ENCODE measurements at regions not wholly inside any gene's neighbourhood (a gene's known extent, or its start where the extent isn't known, plus 50 kb on each side); places are given as distances from the start of the nearest gene placed in this dataset.

DNA sequence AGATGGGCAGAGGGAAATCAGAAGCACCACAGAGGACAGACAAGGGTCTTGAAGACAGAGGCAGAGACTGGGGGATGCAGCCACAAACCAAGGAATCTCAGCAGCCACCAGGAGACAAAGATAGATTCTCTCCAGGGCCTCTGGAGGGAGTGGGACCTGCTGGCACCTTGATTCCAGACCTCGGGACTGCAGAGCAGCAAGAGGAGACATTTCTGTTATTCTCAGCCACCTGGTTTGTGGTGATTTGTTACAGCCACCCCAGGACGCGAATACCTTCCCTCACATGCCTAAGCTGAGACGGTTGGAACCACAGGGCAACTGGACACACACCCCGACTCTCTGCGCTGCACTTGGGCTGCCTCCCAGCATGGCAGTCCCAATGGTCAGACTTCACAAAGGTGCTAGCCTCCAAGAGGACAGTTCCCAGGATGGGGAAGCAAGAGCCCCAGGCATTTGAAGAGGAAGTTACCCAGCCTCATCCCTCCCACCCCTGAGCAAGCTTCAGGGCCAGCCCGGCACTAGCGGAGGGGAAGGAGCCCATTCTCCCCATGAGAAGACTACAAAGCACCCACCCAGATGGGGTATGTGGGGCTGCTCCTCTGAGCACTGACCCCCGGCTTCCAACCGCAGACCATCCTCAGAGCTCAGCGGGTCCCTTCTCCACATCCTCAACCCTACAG, 104.6 kb upstream of the INSIG1 start:
- no peak overlapping the region for H3K4me3 ChIP-seq
- H3K27ac Mint-ChIP-seq = no peak overlapping the region
- peaks cover 4% of the 10 kb centered on the region for H3K27me3 Mint-ChIP-seq (ENCODE audit: insufficient read depth, low read depth, poor library complexity)
- no peaks in the 10 kb centered on the region; the same call in 1 of the 2 replicates for H3K36me3 ChIP-seq (ENCODE audit: insufficient read depth)
- H4K20me1 ChIP-seq (replicated peaks; ENCODE audit: insufficient read depth) = no peaks in the 10 kb centered on the region
- peaks cover 25% of the 10 kb centered on the region for H3K9me3 Mint-ChIP-seq
- no peak overlapping the region for H3K27ac ChIP-seq (ENCODE audit: low read depth)
- no peaks in the 10 kb centered on the region for H3K79me2 ChIP-seq (replicated peaks; ENCODE audit: insufficient read depth)
- H3K4me2 ChIP-seq = no peak overlapping the region
- DNase-seq (ENCODE audit: low spot score) (no peak), ATAC-seq (no peak)
- H3F3A ChIP-seq (replicated peaks; ENCODE audit: low read depth) = no peaks in the 10 kb centered on the region
- H3K9me2 ChIP-seq (ENCODE audit: insufficient read depth) = no peaks in the 10 kb centered on the region
- TF ChIP-seq ZNF331 (CRISPR knock-in tag; IDR thresholded peaks at IDR 0.05; ENCODE audit: low read depth) (no peak), NANOG (IDR thresholded peaks at IDR 0.05; ENCODE audit: borderline replicate concordance) (no peak), JUNB (IDR thresholded peaks at IDR 0.05; ENCODE audit: unreplicated experiment) (no peak), EZH2 (IDR thresholded peaks at IDR 0.05; ENCODE audit: low read depth, unreplicated experiment) (no peak), CREB1 (CRISPR knock-in tag; IDR thresholded peaks at IDR 0.05; ENCODE audit: low read depth) (no peak), POLR2AphosphoS5 (IDR thresholded peaks at IDR 0.05; ENCODE audit: low read depth) (no peak), EZH2phosphoT487 (IDR thresholded peaks at IDR 0.05; ENCODE audit: unreplicated experiment) (no peak), ZNF114 (CRISPR knock-in tag; IDR thresholded peaks at IDR 0.05) (no peak), STAT1 (IDR thresholded peaks at IDR 0.05; ENCODE audit: unreplicated experiment) (no peak)
- TF ChIP-seq, protein P1, sequence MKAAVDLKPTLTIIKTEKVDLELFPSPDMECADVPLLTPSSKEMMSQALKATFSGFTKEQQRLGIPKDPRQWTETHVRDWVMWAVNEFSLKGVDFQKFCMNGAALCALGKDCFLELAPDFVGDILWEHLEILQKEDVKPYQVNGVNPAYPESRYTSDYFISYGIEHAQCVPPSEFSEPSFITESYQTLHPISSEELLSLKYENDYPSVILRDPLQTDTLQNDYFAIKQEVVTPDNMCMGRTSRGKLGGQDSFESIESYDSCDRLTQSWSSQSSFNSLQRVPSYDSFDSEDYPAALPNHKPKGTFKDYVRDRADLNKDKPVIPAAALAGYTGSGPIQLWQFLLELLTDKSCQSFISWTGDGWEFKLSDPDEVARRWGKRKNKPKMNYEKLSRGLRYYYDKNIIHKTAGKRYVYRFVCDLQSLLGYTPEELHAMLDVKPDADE (IDR thresholded peaks at IDR 0.05) = no peak
- TF ChIP-seq, protein P2, sequence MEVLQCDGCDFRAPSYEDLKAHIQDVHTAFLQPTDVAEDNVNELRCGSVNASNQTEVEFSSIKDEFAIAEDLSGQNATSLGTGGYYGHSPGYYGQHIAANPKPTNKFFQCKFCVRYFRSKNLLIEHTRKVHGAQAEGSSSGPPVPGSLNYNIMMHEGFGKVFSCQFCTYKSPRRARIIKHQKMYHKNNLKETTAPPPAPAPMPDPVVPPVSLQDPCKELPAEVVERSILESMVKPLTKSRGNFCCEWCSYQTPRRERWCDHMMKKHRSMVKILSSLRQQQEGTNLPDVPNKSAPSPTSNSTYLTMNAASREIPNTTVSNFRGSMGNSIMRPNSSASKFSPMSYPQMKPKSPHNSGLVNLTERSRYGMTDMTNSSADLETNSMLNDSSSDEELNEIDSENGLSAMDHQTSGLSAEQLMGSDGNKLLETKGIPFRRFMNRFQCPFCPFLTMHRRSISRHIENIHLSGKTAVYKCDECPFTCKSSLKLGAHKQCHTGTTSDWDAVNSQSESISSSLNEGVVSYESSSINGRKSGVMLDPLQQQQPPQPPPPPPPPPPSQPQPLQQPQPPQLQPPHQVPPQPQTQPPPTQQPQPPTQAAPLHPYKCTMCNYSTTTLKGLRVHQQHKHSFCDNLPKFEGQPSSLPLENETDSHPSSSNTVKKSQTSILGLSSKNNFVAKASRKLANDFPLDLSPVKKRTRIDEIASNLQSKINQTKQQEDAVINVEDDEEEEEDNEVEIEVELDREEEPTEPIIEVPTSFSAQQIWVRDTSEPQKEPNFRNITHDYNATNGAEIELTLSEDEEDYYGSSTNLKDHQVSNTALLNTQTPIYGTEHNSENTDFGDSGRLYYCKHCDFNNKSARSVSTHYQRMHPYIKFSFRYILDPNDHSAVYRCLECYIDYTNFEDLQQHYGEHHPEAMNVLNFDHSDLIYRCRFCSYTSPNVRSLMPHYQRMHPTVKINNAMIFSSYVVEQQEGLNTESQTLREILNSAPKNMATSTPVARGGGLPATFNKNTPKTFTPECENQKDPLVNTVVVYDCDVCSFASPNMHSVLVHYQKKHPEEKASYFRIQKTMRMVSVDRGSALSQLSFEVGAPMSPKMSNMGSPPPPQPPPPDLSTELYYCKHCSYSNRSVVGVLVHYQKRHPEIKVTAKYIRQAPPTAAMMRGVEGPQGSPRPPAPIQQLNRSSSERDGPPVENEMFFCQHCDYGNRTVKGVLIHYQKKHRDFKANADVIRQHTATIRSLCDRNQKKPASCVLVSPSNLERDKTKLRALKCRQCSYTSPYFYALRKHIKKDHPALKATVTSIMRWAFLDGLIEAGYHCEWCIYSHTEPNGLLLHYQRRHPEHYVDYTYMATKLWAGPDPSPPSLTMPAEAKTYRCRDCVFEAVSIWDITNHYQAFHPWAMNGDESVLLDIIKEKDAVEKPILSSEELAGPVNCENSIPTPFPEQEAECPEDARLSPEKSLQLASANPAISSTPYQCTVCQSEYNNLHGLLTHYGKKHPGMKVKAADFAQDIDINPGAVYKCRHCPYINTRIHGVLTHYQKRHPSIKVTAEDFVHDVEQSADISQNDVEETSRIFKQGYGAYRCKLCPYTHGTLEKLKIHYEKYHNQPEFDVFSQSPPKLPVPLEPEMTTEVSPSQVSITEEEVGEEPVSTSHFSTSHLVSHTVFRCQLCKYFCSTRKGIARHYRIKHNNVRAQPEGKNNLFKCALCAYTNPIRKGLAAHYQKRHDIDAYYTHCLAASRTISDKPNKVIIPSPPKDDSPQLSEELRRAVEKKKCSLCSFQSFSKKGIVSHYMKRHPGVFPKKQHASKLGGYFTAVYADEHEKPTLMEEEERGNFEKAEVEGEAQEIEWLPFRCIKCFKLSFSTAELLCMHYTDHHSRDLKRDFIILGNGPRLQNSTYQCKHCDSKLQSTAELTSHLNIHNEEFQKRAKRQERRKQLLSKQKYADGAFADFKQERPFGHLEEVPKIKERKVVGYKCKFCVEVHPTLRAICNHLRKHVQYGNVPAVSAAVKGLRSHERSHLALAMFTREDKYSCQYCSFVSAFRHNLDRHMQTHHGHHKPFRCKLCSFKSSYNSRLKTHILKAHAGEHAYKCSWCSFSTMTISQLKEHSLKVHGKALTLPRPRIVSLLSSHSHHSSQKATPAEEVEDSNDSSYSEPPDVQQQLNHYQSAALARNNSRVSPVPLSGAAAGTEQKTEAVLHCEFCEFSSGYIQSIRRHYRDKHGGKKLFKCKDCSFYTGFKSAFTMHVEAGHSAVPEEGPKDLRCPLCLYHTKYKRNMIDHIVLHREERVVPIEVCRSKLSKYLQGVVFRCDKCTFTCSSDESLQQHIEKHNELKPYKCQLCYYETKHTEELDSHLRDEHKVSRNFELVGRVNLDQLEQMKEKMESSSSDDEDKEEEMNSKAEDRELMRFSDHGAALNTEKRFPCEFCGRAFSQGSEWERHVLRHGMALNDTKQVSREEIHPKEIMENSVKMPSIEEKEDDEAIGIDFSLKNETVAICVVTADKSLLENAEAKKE (CRISPR knock-in tag; IDR thresholded peaks at IDR 0.05) = no peak
- TF ChIP-seq, protein P3, sequence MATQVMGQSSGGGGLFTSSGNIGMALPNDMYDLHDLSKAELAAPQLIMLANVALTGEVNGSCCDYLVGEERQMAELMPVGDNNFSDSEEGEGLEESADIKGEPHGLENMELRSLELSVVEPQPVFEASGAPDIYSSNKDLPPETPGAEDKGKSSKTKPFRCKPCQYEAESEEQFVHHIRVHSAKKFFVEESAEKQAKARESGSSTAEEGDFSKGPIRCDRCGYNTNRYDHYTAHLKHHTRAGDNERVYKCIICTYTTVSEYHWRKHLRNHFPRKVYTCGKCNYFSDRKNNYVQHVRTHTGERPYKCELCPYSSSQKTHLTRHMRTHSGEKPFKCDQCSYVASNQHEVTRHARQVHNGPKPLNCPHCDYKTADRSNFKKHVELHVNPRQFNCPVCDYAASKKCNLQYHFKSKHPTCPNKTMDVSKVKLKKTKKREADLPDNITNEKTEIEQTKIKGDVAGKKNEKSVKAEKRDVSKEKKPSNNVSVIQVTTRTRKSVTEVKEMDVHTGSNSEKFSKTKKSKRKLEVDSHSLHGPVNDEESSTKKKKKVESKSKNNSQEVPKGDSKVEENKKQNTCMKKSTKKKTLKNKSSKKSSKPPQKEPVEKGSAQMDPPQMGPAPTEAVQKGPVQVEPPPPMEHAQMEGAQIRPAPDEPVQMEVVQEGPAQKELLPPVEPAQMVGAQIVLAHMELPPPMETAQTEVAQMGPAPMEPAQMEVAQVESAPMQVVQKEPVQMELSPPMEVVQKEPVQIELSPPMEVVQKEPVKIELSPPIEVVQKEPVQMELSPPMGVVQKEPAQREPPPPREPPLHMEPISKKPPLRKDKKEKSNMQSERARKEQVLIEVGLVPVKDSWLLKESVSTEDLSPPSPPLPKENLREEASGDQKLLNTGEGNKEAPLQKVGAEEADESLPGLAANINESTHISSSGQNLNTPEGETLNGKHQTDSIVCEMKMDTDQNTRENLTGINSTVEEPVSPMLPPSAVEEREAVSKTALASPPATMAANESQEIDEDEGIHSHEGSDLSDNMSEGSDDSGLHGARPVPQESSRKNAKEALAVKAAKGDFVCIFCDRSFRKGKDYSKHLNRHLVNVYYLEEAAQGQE (IDR thresholded peaks at IDR 0.05; ENCODE audit: unreplicated experiment) = no peak
- TF ChIP-seq, protein P4, sequence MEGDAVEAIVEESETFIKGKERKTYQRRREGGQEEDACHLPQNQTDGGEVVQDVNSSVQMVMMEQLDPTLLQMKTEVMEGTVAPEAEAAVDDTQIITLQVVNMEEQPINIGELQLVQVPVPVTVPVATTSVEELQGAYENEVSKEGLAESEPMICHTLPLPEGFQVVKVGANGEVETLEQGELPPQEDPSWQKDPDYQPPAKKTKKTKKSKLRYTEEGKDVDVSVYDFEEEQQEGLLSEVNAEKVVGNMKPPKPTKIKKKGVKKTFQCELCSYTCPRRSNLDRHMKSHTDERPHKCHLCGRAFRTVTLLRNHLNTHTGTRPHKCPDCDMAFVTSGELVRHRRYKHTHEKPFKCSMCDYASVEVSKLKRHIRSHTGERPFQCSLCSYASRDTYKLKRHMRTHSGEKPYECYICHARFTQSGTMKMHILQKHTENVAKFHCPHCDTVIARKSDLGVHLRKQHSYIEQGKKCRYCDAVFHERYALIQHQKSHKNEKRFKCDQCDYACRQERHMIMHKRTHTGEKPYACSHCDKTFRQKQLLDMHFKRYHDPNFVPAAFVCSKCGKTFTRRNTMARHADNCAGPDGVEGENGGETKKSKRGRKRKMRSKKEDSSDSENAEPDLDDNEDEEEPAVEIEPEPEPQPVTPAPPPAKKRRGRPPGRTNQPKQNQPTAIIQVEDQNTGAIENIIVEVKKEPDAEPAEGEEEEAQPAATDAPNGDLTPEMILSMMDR (conservative IDR thresholded peaks at IDR 0.05; ENCODE audit: low read depth in 2 of 2) = no peak
- H3K4me1 ChIP-seq (ENCODE audit: insufficient read depth) = no peaks in the 10 kb centered on the region
- H3K36me3 Mint-ChIP-seq (ENCODE audit: low read depth) = peaks cover 6% of the 10 kb centered on the region; the same call in 1 of the 3 replicates
- H3K27me3 ChIP-seq (ENCODE audit: insufficient read depth) = no peaks in the 10 kb centered on the region
- peaks cover 5% of the 10 kb centered on the region; the same call in 2 of the 3 replicates for H3K4me1 Mint-ChIP-seq
- no peak overlapping the region for H2AFZ ChIP-seq
- no peak overlapping the region for H3K4me3 Mint-ChIP-seq

All from GM23338 (cell line).